WTC11 (cell line): ENCODE measurements at regions not wholly inside any gene's neighbourhood (a gene's known extent, or its start where the extent isn't known, plus 50 kb on each side); places are given as distances from the start of the nearest gene placed in this dataset.

ENCODE experiments used
- ATAC-seq: fragments of 200-7000 bp; cut with Tn5 transposase; 2 replicates; pipeline ENCODE4 v1.10.0; 2021; ENCODE audit warnings: mild to moderate bottlenecking, moderate library complexity
- CTCF ChIA-PET: fragments of 300-600 bp; sonication (Branson Sonifier 250); formaldehyde crosslinking; loops from one replicate; lab custom pipeline; 2021; ENCODE audit warnings: antibody characterized with exemption; lab: Charles Lee
- POLR2A ChIA-PET: fragments of 350-600 bp; sonication (Branson Sonifier 250); formaldehyde crosslinking; loops from one replicate; lab custom pipeline; 2021; ENCODE audit warnings: antibody characterized with exemption; lab: Charles Lee
- DNase-seq: peaks from one replicate; pipeline ENCODE4 v3.0.0; 2021; ENCODE audit warnings: low spot score
- H3K27ac Mint-ChIP-seq: 2 replicates; pipeline ENCODE4 v1.8.0; 2021; ENCODE audit warnings: mixed read lengths
- H3K27me3 Mint-ChIP-seq: 2 replicates; pipeline ENCODE4 v1.8.0; 2021; ENCODE audit warnings: low read depth, mild to moderate bottlenecking, moderate library complexity, mixed read lengths
- H3K36me3 Mint-ChIP-seq: 2 replicates; pipeline ENCODE4 v1.8.0; 2021; ENCODE audit warnings: mixed read lengths
- H3K4me1 Mint-ChIP-seq: 2 replicates; pipeline ENCODE4 v1.8.0; 2022; ENCODE audit warnings: mixed read lengths
- H3K4me3 Mint-ChIP-seq: 2 replicates; pipeline ENCODE4 v1.8.0; 2021; ENCODE audit warnings: mild to moderate bottlenecking, moderate library complexity, mixed read lengths
- H3K9me3 Mint-ChIP-seq: 2 replicates; pipeline ENCODE4 v1.8.0; 2021; ENCODE audit warnings: mixed read lengths
- FOXK1 ChIP-seq: sonication (generic); formaldehyde crosslinking; IDR thresholded peaks from 2 replicates; pipeline ENCODE4 v1.8.0; 2022; ENCODE audit warnings: mild to moderate bottlenecking, moderate library complexity, missing genetic modification reagents
- GABPB1 ChIP-seq: sonication (generic); formaldehyde crosslinking; IDR thresholded peaks from 2 replicates; pipeline ENCODE4 v1.8.1; 2023; ENCODE audit warnings: mild to moderate bottlenecking, missing genetic modification reagents
- NFATC4 ChIP-seq: fragments of 250-450 bp; sonication (Bioruptor Pico); IDR thresholded peaks from 2 replicates; pipeline ENCODE4 v1.9.0; 2021; ENCODE audit warnings: mild to moderate bottlenecking
- NR3C1 ChIP-seq: sonication (generic); formaldehyde crosslinking; conservative IDR thresholded peaks from 2 replicates; pipeline ENCODE4 v1.8.1; 2023; ENCODE audit warnings: low read depth, mild to moderate bottlenecking, missing genetic modification reagents
- SMAD3 ChIP-seq: sonication (generic); formaldehyde crosslinking; IDR thresholded peaks from 2 replicates; pipeline ENCODE4 v1.8.0; 2022; ENCODE audit warnings: missing genetic modification reagents, mild to moderate bottlenecking, borderline replicate concordance
- SOX15 ChIP-seq: fragments of 250-450 bp; sonication (Bioruptor Pico); IDR thresholded peaks from 2 replicates; pipeline ENCODE4 v1.9.0; 2021; ENCODE audit warnings: mild to moderate bottlenecking
- SP1 ChIP-seq: sonication (generic); formaldehyde crosslinking; conservative IDR thresholded peaks from 2 replicates; pipeline ENCODE4 v1.8.1; 2022; ENCODE audit warnings: missing genetic modification reagents
- TP53 ChIP-seq: sonication (generic); formaldehyde crosslinking; IDR thresholded peaks from 2 replicates; pipeline ENCODE4 v1.8.1; 2023; ENCODE audit warnings: mild to moderate bottlenecking, missing genetic modification reagents
- ZBTB43 ChIP-seq: sonication (generic); formaldehyde crosslinking; IDR thresholded peaks from 2 replicates; pipeline ENCODE4 v1.8.1; 2023; ENCODE audit warnings: mild to moderate bottlenecking, missing genetic modification reagents
- ZNF232 ChIP-seq: sonication (generic); formaldehyde crosslinking; IDR thresholded peaks from 2 replicates; pipeline ENCODE4 v1.8.0; 2022; ENCODE audit warnings: mild to moderate bottlenecking, missing genetic modification reagents
- ZNF671 ChIP-seq: fragments of 250-450 bp; sonication (Bioruptor Pico); IDR thresholded peaks from 2 replicates; pipeline ENCODE4 v1.8.0; 2021; ENCODE audit warnings: mild to moderate bottlenecking
- ZSCAN18 ChIP-seq: fragments of 250-450 bp; sonication (Bioruptor Pico); IDR thresholded peaks from 2 replicates; pipeline ENCODE4 v2.1.2; 2022; ENCODE audit warnings: mild to moderate bottlenecking, moderate library complexity
- TF ChIP-seq, protein P1 (sequence below): fragments of 250-450 bp; sonication (Bioruptor Pico); IDR thresholded peaks from 2 replicates; pipeline ENCODE4 v1.9.0; 2021; ENCODE audit warnings: moderate library complexity, mild to moderate bottlenecking, inconsistent platforms, borderline replicate concordance
- TF ChIP-seq, protein P2 (sequence below): sonication (generic); formaldehyde crosslinking; IDR thresholded peaks from 2 replicates; pipeline ENCODE4 v1.8.0; 2022; ENCODE audit warnings: mild to moderate bottlenecking, missing genetic modification reagents
- TF ChIP-seq, protein P3 (sequence below): sonication (generic); formaldehyde crosslinking; IDR thresholded peaks from 2 replicates; pipeline ENCODE4 v1.8.1; 2022; ENCODE audit warnings: mild to moderate bottlenecking, moderate library complexity, missing genetic modification reagents

DNA sequence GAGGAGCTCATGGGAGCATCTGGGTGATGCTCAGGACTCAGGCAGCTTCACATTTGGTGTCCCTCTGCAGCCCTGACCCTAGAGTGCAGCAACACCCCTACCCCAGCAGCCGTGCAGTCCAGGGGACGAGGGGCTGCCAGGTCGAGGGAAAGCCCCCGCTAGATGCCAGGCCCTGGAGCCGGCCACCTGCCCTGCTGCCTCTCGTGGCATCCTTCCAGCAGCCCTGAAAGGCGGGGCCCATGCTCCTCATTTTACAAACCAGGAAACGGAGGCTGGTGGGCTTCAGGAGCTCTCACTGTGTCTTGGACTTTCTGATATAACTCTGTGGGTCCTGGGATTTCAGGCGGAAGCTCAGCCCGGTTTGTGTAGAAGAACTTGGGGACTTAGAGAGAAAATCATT lies 120.5 kb upstream of the WNT4 start:
- no peaks in the 10 kb centered on the region for H3K9me3 Mint-ChIP-seq
- DNase-seq (no peak), ATAC-seq (no peak)
- POLR2A ChIA-PET = interaction anchor here (0.5 kb wide), 1 partner anchor 9 kb away, joined by 3 read pairs; no protein-coding TSS in a partner anchor
- no peak overlapping the region for H3K4me3 Mint-ChIP-seq
- H3K4me1 Mint-ChIP-seq = peaks cover 52% of the 10 kb centered on the region
- H3K36me3 Mint-ChIP-seq = no peaks in the 10 kb centered on the region
- no peaks in the 10 kb centered on the region; the same call in 1 of the 2 replicates for H3K27me3 Mint-ChIP-seq
- TF ChIP-seq NR3C1 (CRISPR knock-in tag) (no peak), ZNF232 (CRISPR knock-in tag) (no peak), ZBTB43 (CRISPR knock-in tag) (no peak), ZNF671 (no peak), ZSCAN18 (CRISPR knock-in tag) (no peak), FOXK1 (CRISPR knock-in tag) (no peak)
- TF ChIP-seq, protein P1, sequence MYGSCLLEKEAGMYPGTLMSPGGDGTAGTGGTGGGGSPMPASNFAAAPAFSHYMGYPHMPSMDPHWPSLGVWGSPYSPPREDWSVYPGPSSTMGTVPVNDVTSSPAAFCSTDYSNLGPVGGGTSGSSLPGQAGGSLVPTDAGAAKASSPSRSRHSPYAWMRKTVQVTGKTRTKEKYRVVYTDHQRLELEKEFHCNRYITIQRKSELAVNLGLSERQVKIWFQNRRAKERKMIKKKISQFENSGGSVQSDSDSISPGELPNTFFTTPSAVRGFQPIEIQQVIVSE (CRISPR knock-in tag) = no peak
- TF ChIP-seq, all 79 proteins: peak for 0
- no peak overlapping the region for H3K27ac Mint-ChIP-seq
- CTCF ChIA-PET = interaction anchor here (1.0 to 2.0 kb wide), 4 partner anchors 17 to 153 kb away, joined by 3 to 6 read pairs (median 4); partner anchors contain the start of gene WNT4

DNA sequence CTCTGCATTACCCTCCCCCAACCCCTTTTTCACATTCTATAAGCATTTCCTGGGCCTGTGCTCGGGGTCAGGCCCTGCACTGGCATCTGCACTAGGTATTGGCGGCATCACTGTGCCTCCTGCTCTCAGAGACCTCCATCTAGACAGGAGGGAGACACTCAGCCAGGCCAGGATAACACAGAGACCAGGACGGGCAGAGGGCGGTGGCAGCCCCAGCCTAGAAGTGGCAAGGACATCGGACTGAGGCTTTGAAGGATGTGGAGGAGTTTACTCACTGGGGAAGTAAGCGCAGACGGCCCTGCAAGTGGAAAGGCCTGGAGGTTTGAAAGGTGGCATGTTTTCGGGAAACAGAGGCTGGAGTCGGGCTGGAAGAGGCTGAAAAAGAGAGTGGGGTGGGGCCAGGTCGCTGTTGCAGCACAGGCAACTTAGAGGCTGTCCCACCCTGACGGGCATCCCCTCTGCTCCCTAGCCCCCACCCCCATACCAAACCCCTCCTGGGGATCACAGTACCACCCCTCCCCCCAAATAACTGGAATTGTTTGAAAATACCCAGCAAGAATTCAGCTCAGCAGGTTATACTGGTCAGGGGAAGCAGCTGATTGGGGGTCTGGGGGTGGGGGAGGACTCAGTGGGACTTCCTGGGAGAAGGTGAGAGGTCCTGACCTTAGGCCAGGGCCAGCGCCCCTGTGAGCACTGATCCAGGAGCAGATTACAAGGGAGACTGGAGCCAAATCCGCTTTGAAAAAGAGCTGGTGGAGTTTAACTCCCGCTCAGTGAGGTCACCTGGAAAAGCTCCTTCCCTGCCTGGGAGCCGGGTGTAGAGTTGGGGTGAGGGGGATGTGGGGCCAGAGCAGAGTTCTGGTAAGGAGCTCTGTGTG lies 121.8 kb upstream of the WNT4 start:
- peak; percentile 41 for ATAC-seq
- Mint-ChIP-seq H3K9me3 (no peaks in the 10 kb centered on the region), H3K27me3 (no peaks in the 10 kb centered on the region; the same call in 1 of the 2 replicates), H3K4me1 (peaks cover 53% of the 10 kb centered on the region), H3K36me3 (no peaks in the 10 kb centered on the region), H3K27ac (peak overlapping the region; percentile 82), H3K4me3 (no peak overlapping the region)
- no peak for DNase-seq
- TF ChIP-seq GABPB1 (CRISPR knock-in tag) (no peak), SMAD3 (CRISPR knock-in tag) (no peak), TP53 (CRISPR knock-in tag) (no peak), SP1 (no peak), NFATC4 (CRISPR knock-in tag) (no peak)
- TF ChIP-seq, protein P2, sequence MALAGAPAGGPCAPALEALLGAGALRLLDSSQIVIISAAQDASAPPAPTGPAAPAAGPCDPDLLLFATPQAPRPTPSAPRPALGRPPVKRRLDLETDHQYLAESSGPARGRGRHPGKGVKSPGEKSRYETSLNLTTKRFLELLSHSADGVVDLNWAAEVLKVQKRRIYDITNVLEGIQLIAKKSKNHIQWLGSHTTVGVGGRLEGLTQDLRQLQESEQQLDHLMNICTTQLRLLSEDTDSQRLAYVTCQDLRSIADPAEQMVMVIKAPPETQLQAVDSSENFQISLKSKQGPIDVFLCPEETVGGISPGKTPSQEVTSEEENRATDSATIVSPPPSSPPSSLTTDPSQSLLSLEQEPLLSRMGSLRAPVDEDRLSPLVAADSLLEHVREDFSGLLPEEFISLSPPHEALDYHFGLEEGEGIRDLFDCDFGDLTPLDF = no peak
- CTCF ChIA-PET = interaction anchor here (0.6 to 1.4 kb wide), 5 partner anchors 10 to 163 kb away, joined by 3 to 7 read pairs (median 3); no protein-coding TSS in a partner anchor
- POLR2A ChIA-PET = interaction anchor here (0.6 kb wide), 1 partner anchor 118 kb away, joined by 3 read pairs; no protein-coding TSS in a partner anchor

DNA sequence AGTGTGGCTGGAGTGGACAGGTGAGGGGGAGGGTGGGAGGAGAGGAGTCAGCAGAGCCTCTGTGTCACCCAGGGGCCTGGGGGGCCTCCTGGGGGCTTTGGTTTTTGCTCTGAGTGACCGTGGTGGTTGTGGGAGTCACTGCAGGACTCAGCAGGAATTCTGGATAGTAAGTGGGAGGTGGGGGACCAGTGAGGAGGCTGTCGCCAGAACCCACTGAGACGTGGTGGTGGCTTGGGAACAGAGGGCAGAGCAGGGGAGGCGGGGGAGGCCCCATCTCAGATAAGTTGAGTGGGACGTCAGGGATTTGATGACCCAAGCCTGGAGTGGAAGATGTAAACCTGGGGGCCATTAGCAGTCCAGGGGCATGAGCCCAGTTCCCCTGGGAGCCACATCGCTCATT lies 123.2 kb upstream of the WNT4 start:
- ChIA-PET POLR2A (no interaction called here), CTCF (interaction anchor here (1.4 kb wide), 1 partner anchor 160 kb away, joined by 3 read pairs; no protein-coding TSS in a partner anchor)
- peaks cover 41% of the 10 kb centered on the region for H3K4me1 Mint-ChIP-seq

More for the DNA sequence above, 123.2 kb upstream of the WNT4 start:
- no peak for DNase-seq
- Mint-ChIP-seq H3K9me3 (no peaks in the 10 kb centered on the region), H3K36me3 (no peaks in the 10 kb centered on the region), H3K4me3 (no peak overlapping the region), H3K27me3 (no peaks in the 10 kb centered on the region; the same call in 1 of the 2 replicates), H3K27ac (no peak overlapping the region)
- TF ChIP-seq, protein P3, sequence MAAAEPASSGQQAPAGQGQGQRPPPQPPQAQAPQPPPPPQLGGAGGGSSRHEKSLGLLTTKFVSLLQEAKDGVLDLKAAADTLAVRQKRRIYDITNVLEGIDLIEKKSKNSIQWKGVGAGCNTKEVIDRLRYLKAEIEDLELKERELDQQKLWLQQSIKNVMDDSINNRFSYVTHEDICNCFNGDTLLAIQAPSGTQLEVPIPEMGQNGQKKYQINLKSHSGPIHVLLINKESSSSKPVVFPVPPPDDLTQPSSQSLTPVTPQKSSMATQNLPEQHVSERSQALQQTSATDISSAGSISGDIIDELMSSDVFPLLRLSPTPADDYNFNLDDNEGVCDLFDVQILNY (CRISPR knock-in tag) = no peak
- no peak for TF ChIP-seq SOX15
- ATAC-seq = no peak
